Activated CD8-positive, alpha-beta memory T cell treated with anti-CD3 and anti-CD28 coated beads for 24 hours (primary cell): ENCODE measurements at regions not wholly inside any gene's neighbourhood (a gene's known extent, or its start where the extent isn't known, plus 50 kb on each side); places are given as distances from the start of the nearest gene placed in this dataset.
"Not testable (repeated sequence)": the region's sequence is repeated elsewhere in the genome, so short reads cannot be mapped to it uniquely, and the experiment has no call there.

Experiments used
- DNase-seq: peaks from one replicate; pipeline ENCODE4 v3.0.0-alpha.2; 2020

DNA sequence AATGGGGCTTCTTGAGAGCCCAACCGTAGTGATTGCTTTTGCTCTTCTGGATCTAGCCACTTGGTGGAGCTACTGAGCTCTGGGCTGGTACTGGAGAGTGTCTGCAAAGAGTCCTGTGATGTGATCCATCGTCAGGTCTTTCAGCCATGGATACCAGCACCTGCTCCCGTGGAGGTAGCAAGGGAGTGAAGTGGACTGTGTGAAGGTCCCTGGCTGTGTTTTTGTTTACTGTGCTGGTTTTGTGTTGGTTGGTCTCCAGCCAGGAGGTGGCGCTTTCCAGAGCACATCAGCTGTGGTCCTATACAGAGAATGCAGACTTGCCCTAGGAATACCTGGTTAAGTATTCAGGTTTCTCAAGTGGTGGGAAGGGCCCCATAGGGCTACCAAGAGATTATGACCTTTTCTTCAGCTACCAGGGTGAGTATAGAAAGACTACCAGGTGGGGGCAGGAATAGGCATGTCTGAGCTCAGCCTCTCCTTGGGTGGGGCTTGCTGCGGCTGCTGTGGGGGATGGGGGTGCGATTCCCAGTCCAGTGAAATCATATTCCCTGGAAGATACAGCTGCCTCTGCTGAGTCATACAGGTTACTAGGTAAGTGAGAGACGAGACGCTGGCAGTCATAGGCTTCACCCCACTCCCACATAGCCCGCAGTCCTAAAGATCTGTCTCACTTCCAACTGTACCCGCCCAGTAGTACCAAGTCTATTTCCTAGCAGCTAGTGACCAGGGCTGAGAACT lies 733.7 kb downstream of the ZNF385D start:
- no peak for DNase-seq

DNA sequence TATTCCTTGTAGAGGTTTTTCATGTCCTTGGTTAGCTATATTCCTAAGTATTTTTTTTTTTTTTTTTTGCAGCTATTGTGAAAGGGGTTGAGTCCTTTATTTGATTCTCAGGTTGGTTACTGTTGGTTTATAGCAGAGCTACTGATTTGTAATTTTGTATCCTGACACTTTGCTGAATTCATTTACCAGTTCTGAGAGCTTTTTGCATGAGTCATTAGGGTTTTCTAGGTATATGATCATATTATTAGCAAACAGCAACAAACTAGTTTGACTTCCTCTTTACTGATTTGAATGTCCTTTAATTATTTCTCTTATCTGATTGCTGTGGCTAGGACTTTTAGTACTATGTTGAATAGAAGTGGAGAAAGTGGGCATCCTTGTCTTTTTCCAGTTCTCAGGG lies 737.4 kb downstream of the ZNF385D start:
- DNase-seq: no peak

DNA sequence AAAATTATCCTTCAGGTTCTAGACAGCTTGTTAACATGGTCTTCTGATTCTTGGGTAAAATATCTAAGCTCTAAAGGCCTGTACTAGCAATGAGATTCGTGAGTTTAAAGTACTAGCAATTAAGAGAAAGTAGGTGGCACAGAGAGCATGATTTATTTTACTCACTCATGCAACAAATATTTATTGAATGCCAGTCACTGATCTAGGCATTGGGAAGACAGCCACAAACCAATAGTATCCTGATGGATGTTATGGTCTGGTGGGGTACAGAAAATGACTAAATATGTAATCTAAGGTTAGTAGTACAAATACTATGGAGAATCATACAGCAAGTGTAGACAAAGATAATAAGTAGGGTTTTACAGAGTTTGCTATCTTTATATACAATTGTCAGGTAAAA lies 751.3 kb downstream of the ZNF385D start:
- no peak for DNase-seq

GRCh38 chr3:20997183-20997582 lies 753.8 kb downstream of the ZNF385D start:
- DNase-seq: no peak

GRCh38 chr3:20990896-20991295 lies 760.1 kb downstream of the ZNF385D start:
- no peak for DNase-seq

DNA sequence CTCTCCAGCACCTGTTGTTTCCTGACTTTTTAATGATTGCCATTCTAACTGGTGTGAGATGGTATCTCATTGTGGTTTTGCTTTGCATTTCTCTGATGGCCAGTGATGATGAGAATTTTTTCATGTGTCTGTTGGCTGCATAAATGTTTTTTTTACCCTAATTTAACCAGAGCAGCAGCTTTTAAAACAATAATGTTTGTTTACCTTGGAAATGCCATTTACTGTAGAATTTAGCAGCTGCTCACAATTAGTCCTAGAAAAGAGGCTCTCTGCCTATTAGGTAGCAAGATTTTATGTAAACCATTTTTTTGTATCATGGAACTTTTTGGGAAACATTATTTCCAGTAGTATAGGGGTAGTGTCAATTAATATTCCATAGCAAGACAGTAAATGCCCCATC lies 761.4 kb downstream of the ZNF385D start:
- not testable (repeated sequence) for DNase-seq

- DNase-seq: no peak
Observed at GRCh38 chr3:20984594-20985205, 766.3 kb downstream of the ZNF385D start.

- DNase-seq: no peak
Observed at GRCh38 chr3:20975188-20975651, 775.8 kb downstream of the ZNF385D start.

DNA sequence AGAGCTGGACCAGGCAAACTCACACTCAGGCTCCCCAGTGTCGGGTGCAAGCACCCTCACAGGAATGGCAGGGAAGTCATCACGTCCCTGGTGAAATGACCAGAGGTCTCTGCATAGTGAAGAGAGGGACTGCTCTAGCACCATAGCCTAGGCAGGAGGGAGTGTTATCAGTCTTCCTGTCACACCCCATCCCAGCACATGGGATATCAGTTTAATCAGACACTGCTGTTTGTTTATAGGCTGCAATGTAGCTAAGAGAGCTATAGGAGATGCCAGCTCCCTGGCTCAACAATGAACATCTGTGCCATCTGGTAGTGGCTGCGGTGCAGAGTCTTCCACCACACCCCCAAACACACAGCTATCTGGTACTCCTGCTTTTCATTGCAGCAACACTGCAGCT lies 776.6 kb downstream of the ZNF385D start:
- no peak for DNase-seq

GRCh38 chr3:20970807-20971206 lies 780.2 kb downstream of the ZNF385D start:
- DNase-seq: not testable (repeated sequence)

DNA sequence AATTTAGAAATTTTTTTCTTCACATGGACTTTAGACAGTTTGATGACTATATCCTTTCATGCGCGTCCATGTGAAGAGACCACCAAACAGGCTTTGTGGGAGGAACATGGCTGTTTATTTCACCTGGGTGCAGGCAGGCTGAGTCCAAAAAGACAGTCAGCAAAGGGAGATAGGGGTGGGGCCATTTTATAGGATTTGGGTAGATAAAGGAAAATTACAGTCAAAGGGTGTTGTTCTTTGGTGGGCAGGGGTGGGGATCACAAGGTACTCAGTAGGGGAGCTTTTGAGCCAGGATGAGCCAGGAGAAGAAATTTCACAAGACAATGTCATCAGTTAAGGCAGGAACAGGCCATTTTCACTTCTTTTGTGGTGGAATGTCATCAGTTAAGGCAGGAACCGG lies 781.5 kb upstream of the SGO1 start:
- not testable (repeated sequence) for DNase-seq

DNA sequence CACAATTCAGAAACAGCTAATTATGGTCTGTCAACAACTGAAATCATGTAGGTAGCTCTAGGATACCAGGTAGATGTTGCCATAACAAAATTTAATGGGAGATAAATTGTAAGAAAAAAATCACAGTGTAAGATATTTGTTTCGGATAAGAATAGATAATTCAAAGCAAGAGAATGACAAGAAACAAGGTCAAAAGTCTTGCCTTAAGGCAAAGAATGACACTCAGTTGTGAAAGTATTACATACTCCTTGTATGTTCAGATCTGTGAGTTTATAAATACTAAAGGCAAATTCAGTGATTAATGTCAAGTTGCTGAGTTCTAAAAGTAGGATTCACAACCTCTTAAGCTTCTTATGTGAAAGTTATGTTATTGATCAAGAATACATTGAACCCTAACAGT lies 772.2 kb upstream of the SGO1 start:
- no peak for DNase-seq

GRCh38 chr3:20945892-20946291 lies 759.9 kb upstream of the SGO1 start:
- no peak for DNase-seq

GRCh38 chr3:20935791-20936190 lies 749.8 kb upstream of the SGO1 start:
- no peak for DNase-seq

- no peak for DNase-seq
Observed at GRCh38 chr3:20931834-20932233, 745.8 kb upstream of the SGO1 start.

DNA sequence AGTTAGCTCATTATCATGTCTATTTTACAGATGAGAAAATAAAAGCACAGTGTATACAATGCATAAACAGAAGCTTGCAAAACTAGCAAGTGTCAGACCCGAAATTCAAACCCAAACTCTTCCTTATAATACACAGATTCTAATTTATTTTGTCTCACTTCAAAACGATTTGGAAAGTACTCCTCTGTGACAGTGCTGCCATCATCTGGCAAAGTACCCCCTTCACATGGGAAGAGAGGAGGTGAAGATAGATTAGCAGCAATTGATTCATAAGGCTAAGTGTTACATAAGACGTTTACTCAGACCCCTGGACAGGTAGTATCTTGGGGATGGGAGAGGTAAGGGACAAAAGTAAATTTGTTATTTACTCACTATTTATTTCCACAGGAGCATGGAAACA lies 744.0 kb upstream of the SGO1 start:
- DNase-seq: no peak

DNA sequence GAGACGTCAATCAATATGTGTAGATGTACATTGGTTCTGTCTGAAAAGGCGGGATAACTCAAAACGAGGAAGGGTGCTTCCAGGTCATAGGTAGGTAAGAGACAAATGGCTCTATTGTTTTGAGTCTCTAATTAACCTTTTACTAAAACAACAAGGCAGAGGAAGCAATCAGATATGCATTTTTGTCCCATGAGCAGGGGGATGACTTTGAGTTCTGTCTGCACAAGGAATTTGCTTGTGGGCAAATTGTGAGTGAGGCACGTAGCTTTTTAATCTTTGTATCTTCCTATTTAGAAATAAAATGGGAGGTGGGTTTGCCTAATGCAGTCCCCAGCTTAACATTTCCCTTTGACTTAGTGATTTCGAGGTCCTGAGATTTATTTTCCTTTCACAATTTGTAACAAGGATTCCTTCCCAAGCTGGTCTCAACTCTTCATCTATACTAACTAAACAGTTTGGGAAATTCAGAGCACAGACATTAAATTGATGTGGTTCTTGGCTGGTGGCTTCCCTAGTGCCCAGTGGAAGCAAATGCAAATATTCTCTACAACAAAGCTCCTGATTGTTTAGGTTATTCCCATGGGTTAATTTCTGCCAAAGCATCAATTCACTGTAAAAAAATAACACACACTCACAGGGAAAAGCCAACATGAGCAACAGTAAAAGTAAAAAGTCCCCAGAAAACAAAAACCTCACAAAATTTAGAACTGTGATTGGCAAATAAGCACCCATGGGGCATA lies 738.8 kb upstream of the SGO1 start:
- no peak for DNase-seq

GRCh38 chr3:20921112-20921511 lies 735.1 kb upstream of the SGO1 start:
- not testable (repeated sequence) for DNase-seq

DNA sequence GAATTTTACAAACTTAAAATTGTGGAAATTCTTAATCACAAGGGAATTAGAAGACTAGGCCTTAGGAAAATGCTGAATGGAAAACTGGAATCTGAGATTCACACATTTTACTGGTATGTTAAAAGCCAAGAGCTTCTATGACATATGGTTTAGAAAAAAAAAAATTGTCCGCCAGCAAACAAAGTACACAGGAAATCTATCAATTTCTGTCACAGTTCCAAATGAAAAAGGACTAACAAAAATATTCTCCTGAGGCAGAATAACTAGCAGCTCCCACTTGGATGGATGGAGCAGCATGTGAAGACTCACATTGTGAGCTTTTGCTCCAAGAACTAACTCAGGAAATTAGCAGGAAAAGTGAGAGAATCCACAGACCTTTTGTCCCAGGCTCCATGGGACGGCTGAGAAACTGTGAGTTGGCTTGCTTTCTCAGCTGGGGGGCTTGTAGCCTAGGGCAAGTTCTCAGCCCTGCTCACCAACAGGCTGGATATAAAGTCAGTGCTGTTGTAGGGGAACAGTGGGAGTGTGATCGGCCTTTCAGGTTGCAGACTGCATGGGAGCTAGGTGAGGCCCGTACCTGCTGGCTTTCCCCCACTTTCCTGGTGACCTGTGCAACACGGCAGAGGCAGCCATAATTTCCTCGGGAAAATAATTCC lies 731.1 kb upstream of the SGO1 start:
- DNase-seq: no peak

- no peak for DNase-seq
Observed at GRCh38 chr3:20914310-20914709, 728.3 kb upstream of the SGO1 start.

- DNase-seq: no peak
Observed at GRCh38 chr3:20912406-20912805, 726.4 kb upstream of the SGO1 start.

- no peak for DNase-seq
Observed at GRCh38 chr3:20909511-20909910, 723.5 kb upstream of the SGO1 start.

DNA sequence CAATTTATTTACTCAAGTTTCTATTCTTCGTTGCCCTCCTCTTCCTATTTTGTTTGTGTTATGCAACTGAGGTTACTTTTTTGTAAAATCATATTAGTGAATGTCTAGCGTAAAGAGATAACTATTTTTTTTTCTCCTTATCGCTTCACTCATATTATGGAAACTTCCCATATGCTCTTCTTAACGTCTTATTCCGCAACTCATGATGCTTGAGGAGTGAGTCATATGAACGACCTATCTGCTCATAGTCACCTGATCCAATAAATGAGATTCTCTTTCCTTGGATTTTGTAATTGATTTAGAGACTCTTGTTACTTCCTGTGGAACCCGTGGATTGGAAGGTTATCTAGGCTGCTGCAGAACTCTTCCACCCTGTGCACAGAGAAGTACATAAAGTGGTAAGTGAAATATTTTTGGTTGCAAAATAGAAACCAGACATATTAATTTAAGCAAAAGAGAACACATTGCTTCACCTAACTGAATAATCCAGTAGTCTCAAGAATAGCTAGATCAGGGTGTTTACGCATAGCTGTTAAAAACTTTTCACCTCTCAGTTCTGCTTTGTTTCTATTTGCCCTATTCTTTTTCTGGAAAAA lies 719.3 kb upstream of the SGO1 start:
- DNase-seq: no peak
